OCI-LY7 (cell line): ENCODE measurements at regions not wholly inside any gene's neighbourhood (a gene's known extent, or its start where the extent isn't known, plus 50 kb on each side); places are given as distances from the start of the nearest gene placed in this dataset.
"Not testable (repeated sequence)": the region's sequence is repeated elsewhere in the genome, so short reads cannot be mapped to it uniquely, and the experiment has no call there.

Experiments used
- CTCF ChIP-seq: fragments of 200-600 bp; sonication (generic); conservative IDR thresholded peaks from 2 replicates; pipeline ENCODE4 v1.5.1; 2014; ENCODE audit warnings: mild to moderate bottlenecking, antibody characterized with exemption, low read length, moderate library complexity, mixed read lengths
- EZH2phosphoT487 ChIP-seq: fragments of 200-600 bp; sonication (generic); IDR thresholded peaks from 2 replicates; pipeline ENCODE4 v1.6.1; 2018; ENCODE audit warnings: low read depth, borderline replicate concordance, mild to moderate bottlenecking, mixed run types, antibody characterized with exemption, low read length, moderate library complexity, mixed read lengths

- TF ChIP-seq CTCF, EZH2phosphoT487: not testable (repeated sequence)
Observed at GRCh38 chrX:39436538-39436937, 635.3 kb downstream of the MID1IP1 start.
